Central memory CD4-positive, alpha-beta T cell (primary cell): ENCODE measurements at regions not wholly inside any gene's neighbourhood (a gene's known extent, or its start where the extent isn't known, plus 50 kb on each side); places are given as distances from the start of the nearest gene placed in this dataset.
"Not testable (repeated sequence)": the region's sequence is repeated elsewhere in the genome, so short reads cannot be mapped to it uniquely, and the experiment has no call there.

Experiments used
- DNase-seq: peaks from one replicate; pipeline ENCODE4 v3.0.0; 2022

GRCh38 chr4:138656990-138657389, 358.6 kb upstream of the NOCT start:
- DNase-seq: no peak

- no peak for DNase-seq
Observed at GRCh38 chr4:138655985-138656384, 359.6 kb upstream of the NOCT start.

- no peak for DNase-seq
Observed at GRCh38 chr4:138655286-138655685, 360.3 kb upstream of the NOCT start.

- DNase-seq: no peak
Observed at GRCh38 chr4:138650929-138651448, 364.6 kb upstream of the NOCT start.

- no peak for DNase-seq
Observed at GRCh38 chr4:138650495-138650894, 365.1 kb upstream of the NOCT start.

GRCh38 chr4:138647433-138647832, 368.1 kb upstream of the NOCT start:
- DNase-seq: no peak

- DNase-seq: no peak
Observed at GRCh38 chr4:138646383-138646782, 369.2 kb upstream of the NOCT start.

- DNase-seq: no peak
Observed at GRCh38 chr4:138645289-138645688, 370.3 kb upstream of the NOCT start.

GRCh38 chr4:138644322-138644721, 371.3 kb upstream of the NOCT start:
- DNase-seq: no peak

GRCh38 chr4:138643827-138644226, 371.8 kb upstream of the NOCT start:
- no peak for DNase-seq

- no peak for DNase-seq
Observed at GRCh38 chr4:138639018-138639741, 376.4 kb upstream of the NOCT start.

GRCh38 chr4:138636781-138637180, 378.8 kb upstream of the NOCT start:
- no peak for DNase-seq

GRCh38 chr4:138634915-138635314, 380.7 kb upstream of the NOCT start:
- no peak for DNase-seq

- DNase-seq: no peak
Observed at GRCh38 chr4:138633580-138633904, 382.0 kb upstream of the NOCT start.

GRCh38 chr4:138632856-138633579, 382.6 kb upstream of the NOCT start:
- DNase-seq: no peak

GRCh38 chr4:138630666-138631065, 384.9 kb upstream of the NOCT start:
- no peak for DNase-seq

- no peak for DNase-seq
Observed at GRCh38 chr4:138629669-138630068, 385.9 kb upstream of the NOCT start.

GRCh38 chr4:138627096-138627495, 384.9 kb upstream of the SLC7A11 start:
- no peak for DNase-seq

GRCh38 chr4:138622362-138622761, 380.2 kb upstream of the SLC7A11 start:
- DNase-seq: not testable (repeated sequence)

- no peak for DNase-seq
Observed at GRCh38 chr4:138616775-138617174, 374.6 kb upstream of the SLC7A11 start.

GRCh38 chr4:138614398-138615142, 372.4 kb upstream of the SLC7A11 start:
- no peak for DNase-seq

- DNase-seq: no peak
Observed at GRCh38 chr4:138612428-138612827, 370.3 kb upstream of the SLC7A11 start.

- DNase-seq: no peak
Observed at GRCh38 chr4:138611721-138612120, 369.6 kb upstream of the SLC7A11 start.

GRCh38 chr4:138611017-138611416, 368.9 kb upstream of the SLC7A11 start:
- DNase-seq: no peak
